ENCODE measurements at regions not wholly inside any gene's neighbourhood (a gene's known extent, or its start where the extent isn't known, plus 50 kb on each side); places are given as distances from the start of the nearest gene placed in this dataset.

- H3K4me1 ChIP-seq, result peaks cover 0 to 18% (median 10%) of the 10 kb centered on the region in 4 donors
- no peaks in the 10 kb centered on the region for H3K27me3 ChIP-seq
- intact Hi-C loops (cut with DNase I), result no loop called here
- TF ChIP-seq EP300 (IDR thresholded peaks at IDR 0.05), result no peak
- no peak for TF ChIP-seq POLR2AphosphoS5 (IDR thresholded peaks at IDR 0.05)
- no peak for TF ChIP-seq POLR2A (IDR thresholded peaks at IDR 0.05)
- no peak for TF ChIP-seq CTCF (IDR thresholded peaks at IDR 0.05)
- WGBS, 2 donors, result 91 to 92% methylated on average over 9 of the region's 9 CpGs
- H3K36me3 ChIP-seq, result no peaks in the 10 kb centered on the region
- H3K27ac ChIP-seq, result no peak overlapping the region
- H3K9me3 ChIP-seq, result no peaks in the 10 kb centered on the region
- peak; percentile 30 for DNase-seq
- no peak overlapping the region for H3K4me3 ChIP-seq
Measured at GRCh38 chr1:234708700-234709395, 98.9 kb upstream of the IRF2BP2 start.

GRCh38 chr1:234707641-234708040 is 97.7 kb upstream of the IRF2BP2 start:
- Histone ChIP-seq H3K4me1 (peaks cover 0 to 25% (median 11%) of the 10 kb centered on the region in 4 donors), H3K36me3 (no peaks in the 10 kb centered on the region), H3K9me3 (no peaks in the 10 kb centered on the region), H3K27me3 (no peaks in the 10 kb centered on the region), H3K27ac (no peak overlapping the region), H3K4me3 (no peak overlapping the region)
- peak; percentile 58 for DNase-seq
- 69 to 80% methylated on average over 1 of the region's 1 CpG for WGBS, 2 donors
- no peak for TF ChIP-seq POLR2AphosphoS5 (IDR thresholded peaks at IDR 0.05)
- TF ChIP-seq CTCF (IDR thresholded peaks at IDR 0.05), result no peak
- no peak for TF ChIP-seq EP300 (IDR thresholded peaks at IDR 0.05)
- no peak for TF ChIP-seq POLR2A (IDR thresholded peaks at IDR 0.05)
- intact Hi-C loops (cut with DNase I), result no loop called here

- no peak for TF ChIP-seq POLR2A (IDR thresholded peaks at IDR 0.05)
- no peak for TF ChIP-seq POLR2AphosphoS5 (IDR thresholded peaks at IDR 0.05)
- TF ChIP-seq CTCF (IDR thresholded peaks at IDR 0.05), result no peak
- no peak for TF ChIP-seq EP300 (IDR thresholded peaks at IDR 0.05)
- no peaks in the 10 kb centered on the region for H3K36me3 ChIP-seq
- no peak overlapping the region for H3K27ac ChIP-seq
- 98 to 100% methylated on average over 1 of the region's 1 CpG for WGBS, 2 donors
- H3K27me3 ChIP-seq, result no peaks in the 10 kb centered on the region
- H3K9me3 ChIP-seq, result no peaks in the 10 kb centered on the region
- intact Hi-C loops (cut with DNase I), result no loop called here
- DNase-seq, result no peak
- H3K4me3 ChIP-seq, result no peak overlapping the region
- H3K4me1 ChIP-seq, result peaks cover 0 to 31% (median 15%) of the 10 kb centered on the region in 4 donors
Measured at GRCh38 chr1:234706931-234707330, 97.0 kb upstream of the IRF2BP2 start.

- Histone ChIP-seq H3K4me1 (peaks cover 0 to 25% (median 13%) of the 10 kb centered on the region in 4 donors), H3K36me3 (no peaks in the 10 kb centered on the region), H3K27me3 (no peaks in the 10 kb centered on the region), H3K9me3 (no peaks in the 10 kb centered on the region), H3K27ac (no peak overlapping the region), H3K4me3 (no peak overlapping the region)
- intact Hi-C loops (cut with DNase I), result no loop called here
- TF ChIP-seq EP300 (IDR thresholded peaks at IDR 0.05), result no peak
- TF ChIP-seq CTCF (IDR thresholded peaks at IDR 0.05), result no peak
- TF ChIP-seq POLR2A (IDR thresholded peaks at IDR 0.05), result no peak
- TF ChIP-seq POLR2AphosphoS5 (IDR thresholded peaks at IDR 0.05), result no peak
- 95 to 98% methylated on average over 3 of the region's 3 CpGs for WGBS, 2 donors
- DNase-seq, result no peak
Measured at GRCh38 chr1:234706199-234706598, 96.2 kb upstream of the IRF2BP2 start.

- 72 to 83% methylated on average over 3 of the region's 3 CpGs for WGBS, 2 donors
- TF ChIP-seq EP300 (IDR thresholded peaks at IDR 0.05) (no peak), POLR2AphosphoS5 (IDR thresholded peaks at IDR 0.05) (no peak), CTCF (IDR thresholded peaks at IDR 0.05) (no peak), POLR2A (IDR thresholded peaks at IDR 0.05) (no peak)
Measured at GRCh38 chr1:234705615-234706014, 95.6 kb upstream of the IRF2BP2 start.

More at GRCh38 chr1:234705615-234706014, 95.6 kb upstream of the IRF2BP2 start:
- Histone ChIP-seq H3K4me1 (peaks cover 0 to 25% (median 15%) of the 10 kb centered on the region in 4 donors), H3K36me3 (no peaks in the 10 kb centered on the region), H3K9me3 (no peaks in the 10 kb centered on the region), H3K4me3 (no peak overlapping the region), H3K27ac (no peak overlapping the region), H3K27me3 (no peaks in the 10 kb centered on the region)
- intact Hi-C loops (cut with DNase I), result no loop called here
- no peak for DNase-seq
